ENCODE measurements at regions not wholly inside any gene's neighbourhood (a gene's known extent, or its start where the extent isn't known, plus 50 kb on each side); places are given as distances from the start of the nearest gene placed in this dataset.

GRCh38 chr14:98742001-98742400 is 530.0 kb downstream of the BCL11B start:
- TF ChIP-seq POLR2A (IDR thresholded peaks at IDR 0.05; ENCODE audit: low read depth, low read length) (no peak), PAX5 (IDR thresholded peaks at IDR 0.05; ENCODE audit: insufficient read depth, low read length, severe bottlenecking) (no peak), POU2F2 (IDR thresholded peaks at IDR 0.05; ENCODE audit: low read depth, low read length) (no peak), TAF1 (IDR thresholded peaks at IDR 0.05; ENCODE audit: low read depth, low read length) (no peak), SPI1 (IDR thresholded peaks at IDR 0.05; ENCODE audit: low read depth, low read length) (no peak), POLR2AphosphoS5 (IDR thresholded peaks at IDR 0.05; ENCODE audit: low read depth, low read length) (no peak)
- FAIRE-seq (no peak), DNase-seq (ENCODE audit: insufficient read length, low spot score) (no peak)

- no peak for TF ChIP-seq PAX5 (IDR thresholded peaks at IDR 0.05; ENCODE audit: insufficient read depth, low read length, severe bottlenecking)
- no peak for FAIRE-seq
These were observed 528.5 kb downstream of the BCL11B start for GRCh38 chr14:98743536-98743935.

GRCh38 chr14:98748966-98749365 is 523.0 kb downstream of the BCL11B start:
- FAIRE-seq = no peak
- DNase-seq (ENCODE audit: insufficient read length, low spot score) = no peak
- TF ChIP-seq PAX5 (IDR thresholded peaks at IDR 0.05; ENCODE audit: insufficient read depth, low read length, severe bottlenecking) (no peak), POU2F2 (IDR thresholded peaks at IDR 0.05; ENCODE audit: low read depth, low read length) (no peak), SPI1 (IDR thresholded peaks at IDR 0.05; ENCODE audit: low read depth, low read length) (no peak), POLR2AphosphoS5 (IDR thresholded peaks at IDR 0.05; ENCODE audit: low read depth, low read length) (no peak), TAF1 (IDR thresholded peaks at IDR 0.05; ENCODE audit: low read depth, low read length) (no peak), POLR2A (IDR thresholded peaks at IDR 0.05; ENCODE audit: low read depth, low read length) (no peak)

More at GRCh38 chr14:98743536-98743935, 528.5 kb downstream of the BCL11B start:
- no peak for DNase-seq (ENCODE audit: insufficient read length, low spot score)

GRCh38 chr14:98751110-98751509 is 520.9 kb downstream of the BCL11B start:
- no peak for FAIRE-seq
- TF ChIP-seq POU2F2 (IDR thresholded peaks at IDR 0.05; ENCODE audit: low read depth, low read length) (no peak), TAF1 (IDR thresholded peaks at IDR 0.05; ENCODE audit: low read depth, low read length) (no peak), PAX5 (IDR thresholded peaks at IDR 0.05; ENCODE audit: insufficient read depth, low read length, severe bottlenecking) (no peak), SPI1 (IDR thresholded peaks at IDR 0.05; ENCODE audit: low read depth, low read length) (no peak), POLR2AphosphoS5 (IDR thresholded peaks at IDR 0.05; ENCODE audit: low read depth, low read length) (no peak), POLR2A (IDR thresholded peaks at IDR 0.05; ENCODE audit: low read depth, low read length) (no peak)
- no peak for DNase-seq (ENCODE audit: insufficient read length, low spot score)

GRCh38 chr14:98752660-98753059 is 519.3 kb downstream of the BCL11B start:
- no peak for FAIRE-seq
- TF ChIP-seq POU2F2 (IDR thresholded peaks at IDR 0.05; ENCODE audit: low read depth, low read length) = no peak
- TF ChIP-seq POLR2AphosphoS5 (IDR thresholded peaks at IDR 0.05; ENCODE audit: low read depth, low read length) = no peak
- TF ChIP-seq SPI1 (IDR thresholded peaks at IDR 0.05; ENCODE audit: low read depth, low read length) = no peak
- TF ChIP-seq POLR2A (IDR thresholded peaks at IDR 0.05; ENCODE audit: low read depth, low read length) = no peak
- TF ChIP-seq PAX5 (IDR thresholded peaks at IDR 0.05; ENCODE audit: insufficient read depth, low read length, severe bottlenecking) = no peak
- TF ChIP-seq TAF1 (IDR thresholded peaks at IDR 0.05; ENCODE audit: low read depth, low read length) = no peak

GRCh38 chr14:98754343-98755020 is 517.5 kb downstream of the BCL11B start:
- no peak for FAIRE-seq
- TF ChIP-seq PAX5 (IDR thresholded peaks at IDR 0.05; ENCODE audit: insufficient read depth, low read length, severe bottlenecking) = no peak
- TF ChIP-seq TAF1 (IDR thresholded peaks at IDR 0.05; ENCODE audit: low read depth, low read length) = no peak
- TF ChIP-seq SPI1 (IDR thresholded peaks at IDR 0.05; ENCODE audit: low read depth, low read length) = no peak
- no peak for TF ChIP-seq POU2F2 (IDR thresholded peaks at IDR 0.05; ENCODE audit: low read depth, low read length)
- TF ChIP-seq POLR2A (IDR thresholded peaks at IDR 0.05; ENCODE audit: low read depth, low read length) = no peak
- DNase-seq (ENCODE audit: insufficient read length, low spot score) = no peak

More at GRCh38 chr14:98752660-98753059, 519.3 kb downstream of the BCL11B start:
- no peak for DNase-seq (ENCODE audit: insufficient read length, low spot score)

DNA sequence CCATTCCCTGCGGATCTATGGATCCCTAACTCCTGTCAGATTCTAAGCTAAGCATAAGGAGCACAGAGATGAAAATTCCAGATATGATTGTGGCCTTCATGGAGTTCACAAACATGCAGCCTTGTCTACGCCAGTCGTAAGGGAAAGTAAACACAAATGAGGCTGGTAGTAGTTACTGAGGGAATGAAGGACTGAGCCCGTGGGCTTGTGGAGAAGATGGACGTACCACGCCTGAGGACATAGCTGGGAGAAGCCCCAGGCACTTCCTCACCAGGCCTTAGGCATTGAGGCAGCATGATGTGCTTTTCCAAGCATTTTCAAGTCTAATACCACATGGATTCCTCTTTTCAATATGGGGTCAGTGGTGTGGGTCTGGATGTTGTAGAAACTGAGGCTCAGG is 515.2 kb downstream of the BCL11B start:
- no peak for TF ChIP-seq SPI1 (IDR thresholded peaks at IDR 0.05; ENCODE audit: low read depth, low read length)
- TF ChIP-seq POU2F2 (IDR thresholded peaks at IDR 0.05; ENCODE audit: low read depth, low read length) = no peak
- no peak for TF ChIP-seq POLR2AphosphoS5 (IDR thresholded peaks at IDR 0.05; ENCODE audit: low read depth, low read length)
- no peak for TF ChIP-seq PAX5 (IDR thresholded peaks at IDR 0.05; ENCODE audit: insufficient read depth, low read length, severe bottlenecking)
- no peak for TF ChIP-seq TAF1 (IDR thresholded peaks at IDR 0.05; ENCODE audit: low read depth, low read length)
- no peak for TF ChIP-seq POLR2A (IDR thresholded peaks at IDR 0.05; ENCODE audit: low read depth, low read length)
- FAIRE-seq (no peak), DNase-seq (ENCODE audit: insufficient read length, low spot score) (no peak)

DNA sequence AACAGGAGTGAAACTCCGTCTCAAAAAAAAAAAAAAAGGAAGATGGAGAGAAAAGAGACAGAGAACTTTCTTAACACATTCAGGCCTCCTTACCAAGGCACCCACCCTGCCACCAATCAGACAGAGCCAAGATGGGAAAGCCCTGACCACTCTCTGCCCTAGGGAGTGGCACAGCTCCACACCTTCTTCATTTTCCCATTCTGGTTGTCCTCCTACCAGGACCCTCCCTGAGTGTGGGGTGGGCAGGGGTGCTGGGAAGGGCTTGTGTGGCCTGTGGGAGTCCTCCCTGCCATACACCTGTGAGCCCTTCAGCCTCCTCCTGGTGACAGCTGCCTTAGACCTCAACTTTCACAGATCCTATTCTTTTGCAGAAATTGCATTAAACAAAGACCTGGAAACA is 513.6 kb downstream of the BCL11B start:
- TF ChIP-seq POLR2A (IDR thresholded peaks at IDR 0.05; ENCODE audit: low read depth, low read length) = no peak
- no peak for TF ChIP-seq TAF1 (IDR thresholded peaks at IDR 0.05; ENCODE audit: low read depth, low read length)
- TF ChIP-seq PAX5 (IDR thresholded peaks at IDR 0.05; ENCODE audit: insufficient read depth, low read length, severe bottlenecking) = no peak
- TF ChIP-seq POU2F2 (IDR thresholded peaks at IDR 0.05; ENCODE audit: low read depth, low read length) = no peak
- TF ChIP-seq SPI1 (IDR thresholded peaks at IDR 0.05; ENCODE audit: low read depth, low read length) = no peak
- FAIRE-seq (no peak), DNase-seq (ENCODE audit: insufficient read length, low spot score) (no peak)

DNA sequence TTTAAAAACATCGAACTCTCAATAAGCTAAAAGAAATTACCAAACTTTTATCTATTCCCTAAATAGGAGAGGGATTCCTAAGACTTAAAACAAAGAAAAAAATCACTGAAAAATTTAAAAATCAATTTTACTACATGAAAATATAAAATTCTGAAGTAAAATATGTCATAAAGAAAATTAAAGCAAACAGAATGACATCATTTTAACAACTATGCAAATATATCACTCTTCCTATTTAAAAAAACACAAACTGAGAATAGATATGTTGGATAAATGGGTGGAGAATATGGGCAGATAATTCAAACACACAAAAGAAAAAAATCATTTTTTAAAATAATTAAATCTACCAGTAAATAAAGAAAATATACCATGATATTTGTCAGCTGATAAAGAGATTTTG is 510.0 kb downstream of the BCL11B start:
- no peak for DNase-seq (ENCODE audit: insufficient read length, low spot score)
- no peak for FAIRE-seq
- no peak for TF ChIP-seq POLR2A (IDR thresholded peaks at IDR 0.05; ENCODE audit: low read depth, low read length)
- no peak for TF ChIP-seq SPI1 (IDR thresholded peaks at IDR 0.05; ENCODE audit: low read depth, low read length)
- no peak for TF ChIP-seq POU2F2 (IDR thresholded peaks at IDR 0.05; ENCODE audit: low read depth, low read length)
- TF ChIP-seq PAX5 (IDR thresholded peaks at IDR 0.05; ENCODE audit: insufficient read depth, low read length, severe bottlenecking) = no peak
- no peak for TF ChIP-seq POLR2AphosphoS5 (IDR thresholded peaks at IDR 0.05; ENCODE audit: low read depth, low read length)
- no peak for TF ChIP-seq TAF1 (IDR thresholded peaks at IDR 0.05; ENCODE audit: low read depth, low read length)

GRCh38 chr14:98766818-98767217 is 505.2 kb downstream of the BCL11B start:
- TF ChIP-seq POU2F2 (IDR thresholded peaks at IDR 0.05; ENCODE audit: low read depth, low read length) (no peak), POLR2AphosphoS5 (IDR thresholded peaks at IDR 0.05; ENCODE audit: low read depth, low read length) (no peak), PAX5 (IDR thresholded peaks at IDR 0.05; ENCODE audit: insufficient read depth, low read length, severe bottlenecking) (no peak), SPI1 (IDR thresholded peaks at IDR 0.05; ENCODE audit: low read depth, low read length) (no peak)
- FAIRE-seq = no peak
- DNase-seq (ENCODE audit: insufficient read length, low spot score) = no peak

All from GM12891 (cell line).